ENCODE measurements at regions not wholly inside any gene's neighbourhood (a gene's known extent, or its start where the extent isn't known, plus 50 kb on each side); places are given as distances from the start of the nearest gene placed in this dataset.

DNA sequence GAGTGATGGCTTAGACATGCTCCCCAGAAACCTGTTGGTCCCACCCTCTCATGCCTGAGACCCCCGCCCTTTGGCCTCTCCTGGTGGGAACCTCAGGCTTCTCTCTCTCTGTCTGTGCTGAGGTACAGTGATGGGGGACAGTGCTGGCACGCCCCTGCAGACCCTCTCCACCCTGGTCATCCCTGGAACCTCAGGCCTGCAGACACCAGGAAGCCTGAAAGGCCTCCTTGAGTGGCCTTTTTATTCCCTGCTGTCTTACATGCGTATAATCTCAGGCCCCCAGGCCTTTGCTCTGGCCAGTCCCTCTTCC lies 78.5 kb upstream of the MAFB start:
- DNase-seq (ENCODE audit: low spot score): no peak
- in situ Hi-C loops (cut with MboI; ENCODE audit: low pct_unique_long_range_greater_than_20kb, low sequenced_read_pairs, unreplicated experiment): no loop called here
- TF ChIP-seq, protein P1, sequence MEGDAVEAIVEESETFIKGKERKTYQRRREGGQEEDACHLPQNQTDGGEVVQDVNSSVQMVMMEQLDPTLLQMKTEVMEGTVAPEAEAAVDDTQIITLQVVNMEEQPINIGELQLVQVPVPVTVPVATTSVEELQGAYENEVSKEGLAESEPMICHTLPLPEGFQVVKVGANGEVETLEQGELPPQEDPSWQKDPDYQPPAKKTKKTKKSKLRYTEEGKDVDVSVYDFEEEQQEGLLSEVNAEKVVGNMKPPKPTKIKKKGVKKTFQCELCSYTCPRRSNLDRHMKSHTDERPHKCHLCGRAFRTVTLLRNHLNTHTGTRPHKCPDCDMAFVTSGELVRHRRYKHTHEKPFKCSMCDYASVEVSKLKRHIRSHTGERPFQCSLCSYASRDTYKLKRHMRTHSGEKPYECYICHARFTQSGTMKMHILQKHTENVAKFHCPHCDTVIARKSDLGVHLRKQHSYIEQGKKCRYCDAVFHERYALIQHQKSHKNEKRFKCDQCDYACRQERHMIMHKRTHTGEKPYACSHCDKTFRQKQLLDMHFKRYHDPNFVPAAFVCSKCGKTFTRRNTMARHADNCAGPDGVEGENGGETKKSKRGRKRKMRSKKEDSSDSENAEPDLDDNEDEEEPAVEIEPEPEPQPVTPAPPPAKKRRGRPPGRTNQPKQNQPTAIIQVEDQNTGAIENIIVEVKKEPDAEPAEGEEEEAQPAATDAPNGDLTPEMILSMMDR (IDR thresholded peaks at IDR 0.05; ENCODE audit: extremely low read depth, insufficient read depth, missing control alignments): no peak

DNA sequence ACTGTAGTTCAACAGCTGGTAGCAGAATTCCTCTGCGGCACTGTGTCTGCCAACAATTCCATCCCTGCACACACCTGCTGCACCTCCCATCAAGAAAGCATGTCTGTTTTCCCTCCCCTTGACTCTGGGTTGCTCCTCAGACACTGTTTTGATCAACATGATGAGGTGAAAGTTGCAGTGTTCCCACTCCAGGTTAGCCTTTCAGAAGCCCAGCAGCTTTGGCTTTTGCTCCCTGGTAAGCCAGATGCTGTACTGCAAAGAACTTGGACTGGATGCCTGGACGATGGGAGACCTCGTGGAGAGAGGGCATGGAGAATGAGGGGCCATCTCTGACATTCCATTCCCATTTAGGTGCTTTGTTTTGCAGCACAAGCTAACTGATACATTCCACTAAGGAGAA lies 79.1 kb upstream of the MAFB start:
- TF ChIP-seq, protein P1 (IDR thresholded peaks at IDR 0.05; ENCODE audit: extremely low read depth, insufficient read depth, missing control alignments): no peak
- DNase-seq (ENCODE audit: low spot score): no peak
- in situ Hi-C loops (cut with MboI; ENCODE audit: low pct_unique_long_range_greater_than_20kb, low sequenced_read_pairs, unreplicated experiment): no loop called here

DNA sequence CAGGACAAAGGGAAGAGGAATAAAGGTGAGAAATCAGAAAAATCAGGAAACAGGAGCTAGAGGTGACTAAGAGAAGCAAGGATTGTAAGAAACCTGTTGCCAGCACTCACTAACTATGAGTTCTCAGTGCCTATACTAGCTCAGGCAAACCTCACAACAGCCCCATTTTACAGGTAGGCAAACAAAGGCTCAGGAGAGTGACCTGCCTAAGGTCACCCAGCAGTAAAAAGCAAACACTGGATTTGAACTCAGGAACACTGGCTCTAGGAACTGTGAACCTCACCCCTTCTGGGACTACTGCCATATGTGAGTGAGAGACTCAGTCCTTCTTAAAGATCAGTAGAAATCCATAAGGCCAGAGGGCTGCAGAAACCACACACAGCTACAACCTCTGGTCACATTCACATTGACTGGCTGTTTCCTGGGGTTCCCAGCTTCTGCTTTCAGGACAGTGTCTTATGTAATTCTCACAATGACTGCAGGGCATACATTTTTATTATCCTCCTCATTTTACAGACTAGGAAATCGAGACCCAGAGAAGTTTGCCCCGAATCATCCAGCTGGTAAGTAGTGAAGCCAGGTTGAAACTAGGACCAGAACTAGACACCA lies 80.7 kb upstream of the MAFB start:
- DNase-seq (ENCODE audit: low spot score): no peak
- in situ Hi-C loops (cut with MboI; ENCODE audit: low pct_unique_long_range_greater_than_20kb, low sequenced_read_pairs, unreplicated experiment): no loop called here
- TF ChIP-seq, protein P1 (IDR thresholded peaks at IDR 0.05; ENCODE audit: extremely low read depth, insufficient read depth, missing control alignments): no peak

GRCh38 chr20:40770564-40771307 lies 81.7 kb upstream of the MAFB start:
- TF ChIP-seq, protein P1 (IDR thresholded peaks at IDR 0.05; ENCODE audit: extremely low read depth, insufficient read depth, missing control alignments): no peak
- no peak for DNase-seq (ENCODE audit: low spot score)
- in situ Hi-C loops (cut with MboI; ENCODE audit: low pct_unique_long_range_greater_than_20kb, low sequenced_read_pairs, unreplicated experiment): no loop called here

DNA sequence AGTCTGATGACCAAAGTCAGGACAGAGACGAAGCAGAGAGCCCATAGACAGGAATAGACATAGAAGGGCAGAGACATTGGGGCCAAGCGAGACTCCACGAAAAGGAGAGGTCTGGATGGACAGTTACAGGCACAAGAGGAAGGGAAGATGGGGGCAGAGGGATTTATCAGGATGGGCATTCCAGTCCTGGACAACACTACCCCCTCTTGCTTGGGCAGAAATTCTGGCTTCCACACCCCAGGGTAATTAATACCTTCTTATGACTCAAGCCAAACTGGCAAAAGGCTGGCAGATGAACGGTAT lies 82.2 kb upstream of the MAFB start:
- in situ Hi-C loops (cut with MboI; ENCODE audit: low pct_unique_long_range_greater_than_20kb, low sequenced_read_pairs, unreplicated experiment): no loop called here
- TF ChIP-seq, protein P1 (IDR thresholded peaks at IDR 0.05; ENCODE audit: extremely low read depth, insufficient read depth, missing control alignments): no peak
- no peak for DNase-seq (ENCODE audit: low spot score)

DNA sequence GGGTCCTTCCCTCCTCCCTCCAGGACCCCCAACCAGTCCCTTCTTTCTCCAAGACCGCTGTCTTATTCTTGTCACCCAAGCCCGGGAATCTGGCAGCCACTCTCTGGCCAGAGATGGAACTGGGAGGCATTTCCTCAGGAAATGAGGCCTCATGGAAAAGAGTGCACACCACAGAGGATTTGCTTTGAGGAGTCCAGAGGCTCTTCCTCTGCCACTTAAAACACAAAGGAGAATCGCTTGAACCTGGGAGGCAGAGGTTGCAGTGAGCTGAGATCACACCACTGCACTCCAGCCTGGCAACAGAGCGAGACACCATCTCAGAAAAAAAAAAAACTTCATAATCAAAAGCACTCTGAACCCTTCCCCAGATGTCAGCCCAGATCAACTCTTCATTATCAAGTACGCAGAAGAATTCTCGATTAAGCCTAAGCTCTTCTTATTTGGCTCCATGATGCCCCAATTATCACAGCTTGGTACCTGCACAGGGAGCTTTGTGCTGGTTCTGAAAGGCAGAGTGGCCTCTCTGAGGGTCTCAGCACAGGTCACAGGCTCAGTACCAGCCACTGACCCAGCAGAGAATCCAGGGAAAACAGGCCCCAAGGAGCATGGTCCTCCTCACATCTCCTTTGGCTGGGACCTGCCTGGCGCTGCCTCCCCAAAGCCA lies 82.9 kb upstream of the MAFB start:
- TF ChIP-seq, protein P1 (IDR thresholded peaks at IDR 0.05; ENCODE audit: extremely low read depth, insufficient read depth, missing control alignments): no peak
- in situ Hi-C loops (cut with MboI; ENCODE audit: low pct_unique_long_range_greater_than_20kb, low sequenced_read_pairs, unreplicated experiment): no loop called here
- DNase-seq (ENCODE audit: low spot score): no peak
